Right lobe of liver (tissue), 6 donors: ENCODE measurements at regions not wholly inside any gene's neighbourhood (a gene's known extent, or its start where the extent isn't known, plus 50 kb on each side); places are given as distances from the start of the nearest gene placed in this dataset.
A peak's percentile ranks its signal among the peaks of the same experiment; 100 is the strongest.

ENCODE experiments used
- ATAC-seq, 4 donors: fragments of 200-7000 bp; cut with Tn5 transposase; one replicate each; pipeline ENCODE4 v1.9.1; 2020; ENCODE audit warnings: mild to moderate bottlenecking in 4 of 4, moderate library complexity in 4 of 4
- DNase-seq, 3 donors: peaks; one replicate each; pipeline ENCODE4 v3.0.0-alpha.2; 2020
- H3K27ac ChIP-seq, 3 donors: fragments of 200-600 bp; one replicate each; pipeline ENCODE4 v1.8.0; 2022
- H3K27me3 ChIP-seq, 2 donors: fragments of 200-600 bp; one replicate each; pipeline ENCODE4 v1.8.0; 2022
- H3K36me3 ChIP-seq, 4 donors: fragments of 200-600 bp; sonication (generic) in 1 of 4; one replicate each; pipeline versions ENCODE4 v1.5.1 to v1.8.0; 2017 to 2022; ENCODE audit warnings: control low read depth in 1 of 4
- H3K4me1 ChIP-seq, 4 donors: fragments of 200-600 bp; sonication (generic) in 1 of 4; one replicate each; pipeline versions ENCODE4 v1.5.1 to v1.8.0; 2017 to 2022; ENCODE audit warnings: control low read depth in 1 of 4
- H3K4me3 ChIP-seq, 3 donors: fragments of 200-600 bp; one replicate each; pipeline ENCODE4 v1.8.0; 2022
- H3K9me3 ChIP-seq, 4 donors: fragments of 200-600 bp; sonication (generic) in 1 of 4; one replicate each; pipeline versions ENCODE4 v1.5.1 to v1.8.0; 2017 to 2022; ENCODE audit warnings: control low read depth in 1 of 4
- POLR2A ChIP-seq: fragments of 450-650 bp; IDR thresholded peaks from one replicate; pipeline ENCODE4 v1.6.1; 2017; ENCODE audit warnings: antibody characterized with exemption, mild to moderate bottlenecking
- WGBS: methylation state at CpG from one replicate; pipeline ENCODE4 v1.1.6; 2018; ENCODE audit warnings: low coverage, low lambda C conversion rate; ENCODE audit not compliant: insufficient coverage; ENCODE audit errors: missing lambda C conversion rate; 5-methylcytosine and 5-hydroxymethylcytosine counted together
- intact Hi-C, 2 donors: fragments of 100-400 bp; cut with DNase I; formaldehyde crosslinking; loops; one replicate each; pipeline versions ENCODE4 v1.11.2 to v1.14.1; 2022
- TF ChIP-seq, protein P1 (sequence below), 4 donors: fragments of 200-600 bp in 3 of 4; fragments of 450-650 bp in 1 of 4; IDR thresholded peaks; one replicate each; pipeline versions ENCODE4 v1.5.1 to v1.8.0; 2016 to 2022; ENCODE audit warnings: antibody characterized with exemption in 4 of 4, mild to moderate bottlenecking in 2 of 4
- donor health status: DM: no; HTN: yes; CAD: no.
- donor health status: DM: no; HTN: no; CAD: no.
- donor health status: DM: no; HTN: no; CAD: no.
- donor health status: DM: no; HTN: yes; CAD: no.
- donor health status: DM: no; HTN: yes; CAD: no.

DNA sequence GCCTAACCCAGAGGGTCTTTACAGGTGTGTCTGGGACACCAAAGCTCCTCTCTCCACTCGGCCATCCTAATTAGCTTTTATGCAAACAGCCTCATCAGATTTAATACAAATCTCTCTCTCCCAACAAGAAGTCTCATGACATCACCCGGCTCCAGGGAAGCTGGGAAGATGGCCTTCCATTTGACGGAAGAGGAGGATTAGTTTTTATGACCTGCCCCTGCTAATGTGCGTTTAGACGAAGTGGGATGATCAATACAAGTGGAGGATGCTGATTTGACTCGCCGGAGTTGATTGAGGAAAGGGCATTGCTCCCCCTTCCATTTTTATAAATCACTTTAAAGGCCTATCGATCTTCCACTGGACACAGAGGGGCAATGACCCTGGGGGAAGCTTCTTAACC lies 239.2 kb downstream of the BCL11B start:
- WGBS: 51% methylated on average over 6 of the region's 8 CpGs
- no peaks in the 10 kb centered on the region for H3K27me3 ChIP-seq
- H3K4me3 ChIP-seq: no peak overlapping the region
- intact Hi-C loops: no loop called here
- H3K9me3 ChIP-seq: no peaks in the 10 kb centered on the region
- ATAC-seq (no peak), DNase-seq (no peak)
- no peak overlapping the region for H3K27ac ChIP-seq
- no peak for TF ChIP-seq POLR2A
- TF ChIP-seq, protein P1, sequence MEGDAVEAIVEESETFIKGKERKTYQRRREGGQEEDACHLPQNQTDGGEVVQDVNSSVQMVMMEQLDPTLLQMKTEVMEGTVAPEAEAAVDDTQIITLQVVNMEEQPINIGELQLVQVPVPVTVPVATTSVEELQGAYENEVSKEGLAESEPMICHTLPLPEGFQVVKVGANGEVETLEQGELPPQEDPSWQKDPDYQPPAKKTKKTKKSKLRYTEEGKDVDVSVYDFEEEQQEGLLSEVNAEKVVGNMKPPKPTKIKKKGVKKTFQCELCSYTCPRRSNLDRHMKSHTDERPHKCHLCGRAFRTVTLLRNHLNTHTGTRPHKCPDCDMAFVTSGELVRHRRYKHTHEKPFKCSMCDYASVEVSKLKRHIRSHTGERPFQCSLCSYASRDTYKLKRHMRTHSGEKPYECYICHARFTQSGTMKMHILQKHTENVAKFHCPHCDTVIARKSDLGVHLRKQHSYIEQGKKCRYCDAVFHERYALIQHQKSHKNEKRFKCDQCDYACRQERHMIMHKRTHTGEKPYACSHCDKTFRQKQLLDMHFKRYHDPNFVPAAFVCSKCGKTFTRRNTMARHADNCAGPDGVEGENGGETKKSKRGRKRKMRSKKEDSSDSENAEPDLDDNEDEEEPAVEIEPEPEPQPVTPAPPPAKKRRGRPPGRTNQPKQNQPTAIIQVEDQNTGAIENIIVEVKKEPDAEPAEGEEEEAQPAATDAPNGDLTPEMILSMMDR (IDR thresholded peaks at IDR 0.05): no peak
- no peaks in the 10 kb centered on the region for H3K4me1 ChIP-seq
- H3K36me3 ChIP-seq: no peaks in the 10 kb centered on the region

DNA sequence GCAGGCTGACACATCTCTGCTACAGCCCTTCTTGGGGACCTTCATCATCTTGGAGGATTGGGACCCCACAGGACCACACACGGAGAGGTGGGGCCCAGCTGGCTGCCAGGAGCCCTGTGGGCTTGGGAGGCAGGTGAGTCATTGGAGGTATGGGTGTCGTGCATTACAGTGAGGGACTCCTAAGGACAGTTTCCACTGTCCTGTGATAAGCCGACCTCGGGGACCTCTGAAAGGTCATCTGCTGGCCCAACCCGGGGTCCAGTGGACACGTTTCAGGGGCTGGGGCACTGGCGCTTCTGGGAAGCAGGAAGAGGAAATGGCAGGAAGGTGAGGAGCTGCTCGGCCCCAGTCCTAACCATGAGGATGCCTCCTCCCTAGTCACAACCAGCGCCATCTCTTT lies 238.0 kb downstream of the BCL11B start:
- WGBS: 47% methylated on average over 4 of the region's 9 CpGs
- no peak for TF ChIP-seq POLR2A
- TF ChIP-seq, protein P1 (IDR thresholded peaks at IDR 0.05): no peak
- Histone ChIP-seq H3K27ac (no peak overlapping the region), H3K9me3 (no peaks in the 10 kb centered on the region), H3K36me3 (no peaks in the 10 kb centered on the region), H3K4me1 (no peaks in the 10 kb centered on the region), H3K27me3 (no peaks in the 10 kb centered on the region), H3K4me3 (no peak overlapping the region)
- ATAC-seq (no peak), DNase-seq (no peak)
- intact Hi-C loops: no loop called here

DNA sequence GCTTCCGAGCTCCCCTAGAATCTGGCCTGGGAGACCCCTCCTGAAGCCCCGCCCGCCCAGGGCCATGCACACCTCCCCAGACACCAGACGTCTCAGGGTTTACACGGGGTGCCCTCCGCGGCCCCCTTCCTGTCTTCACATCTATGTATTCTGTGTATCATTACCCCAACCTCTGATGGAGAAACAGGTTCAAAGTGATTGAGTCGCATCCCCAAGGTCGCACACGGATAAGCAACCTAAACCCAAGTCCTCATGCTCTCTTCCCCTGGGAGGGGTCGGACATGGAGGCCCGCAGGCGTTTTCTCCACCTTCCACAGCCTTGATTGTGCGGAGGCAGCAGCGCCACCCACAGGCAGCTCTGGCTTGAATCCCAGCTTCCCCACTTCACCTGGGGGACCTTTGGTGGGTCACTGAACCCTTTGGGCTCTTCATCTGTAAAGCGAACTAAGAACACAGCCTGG lies 237.3 kb downstream of the BCL11B start:
- no peaks in the 10 kb centered on the region for H3K9me3 ChIP-seq
- no peaks in the 10 kb centered on the region for H3K27me3 ChIP-seq
- H3K4me3 ChIP-seq: no peak overlapping the region
- DNase-seq (peak in 1 of 3 donors; percentile 37), ATAC-seq (no peak)
- TF ChIP-seq, protein P1 (IDR thresholded peaks at IDR 0.05): no peak
- no peak for TF ChIP-seq POLR2A
- H3K4me1 ChIP-seq: no peaks in the 10 kb centered on the region
- WGBS: 53% methylated on average over 14 of the region's 16 CpGs
- intact Hi-C loops: no loop called here
- no peaks in the 10 kb centered on the region for H3K36me3 ChIP-seq
- no peak overlapping the region for H3K27ac ChIP-seq

DNA sequence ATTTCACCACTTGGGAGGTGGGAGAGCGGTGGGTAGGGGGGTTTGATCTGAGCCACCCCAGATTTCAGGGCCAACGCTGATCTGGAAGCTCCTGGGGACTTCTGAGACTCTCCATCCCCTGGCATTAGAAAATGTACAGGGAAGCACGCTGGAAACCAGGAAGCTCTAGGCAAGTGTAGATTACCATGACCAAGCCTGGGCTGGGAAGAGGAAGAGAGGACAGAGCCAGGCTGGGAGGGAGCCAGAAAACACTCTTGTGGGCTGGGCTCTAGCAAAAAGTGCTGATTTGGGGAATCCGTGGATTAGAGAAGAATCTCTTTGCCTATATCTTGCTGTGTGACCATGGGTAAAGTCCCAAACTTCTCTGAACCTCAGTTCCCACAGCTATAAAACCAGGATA lies 236.7 kb downstream of the BCL11B start:
- ATAC-seq (peak; percentile 27 to 63 (median 60)), DNase-seq (no peak)
- Histone ChIP-seq H3K27ac (no peak overlapping the region), H3K9me3 (no peaks in the 10 kb centered on the region), H3K4me3 (no peak overlapping the region), H3K36me3 (no peaks in the 10 kb centered on the region), H3K4me1 (no peaks in the 10 kb centered on the region), H3K27me3 (no peaks in the 10 kb centered on the region)
- TF ChIP-seq POLR2A: no peak
- TF ChIP-seq, protein P1 (IDR thresholded peaks at IDR 0.05): no peak
- WGBS: 48% methylated on average over 2 of the region's 4 CpGs
- intact Hi-C loops: no loop called here
